ENCODE measurements at regions not wholly inside any gene's neighbourhood (a gene's known extent, or its start where the extent isn't known, plus 50 kb on each side); places are given as distances from the start of the nearest gene placed in this dataset.

GRCh38 chr3:134302674-134303073 is 52.0 kb upstream of the RYK start:
- ATAC-seq (replicated peaks) (no peak), DNase-seq (no peak)
- H3K36me3 Mint-ChIP-seq, result no peaks in the 10 kb centered on the region
- peaks cover 37 to 44% of the 10 kb centered on the region in 2 donors for H3K27me3 Mint-ChIP-seq
- H3K9me3 Mint-ChIP-seq, result no peaks in the 10 kb centered on the region
- no peaks in the 10 kb centered on the region for H3K4me1 Mint-ChIP-seq
- H3K27ac Mint-ChIP-seq, result no peak overlapping the region
- H3K4me3 Mint-ChIP-seq, result no peak overlapping the region

- Mint-ChIP-seq H3K4me3 (no peak overlapping the region), H3K4me1 (no peaks in the 10 kb centered on the region), H3K9me3 (peaks cover 0 to 1% of the 10 kb centered on the region in 2 donors), H3K36me3 (no peaks in the 10 kb centered on the region), H3K27me3 (peaks cover 28 to 33% of the 10 kb centered on the region in 2 donors), H3K27ac (no peak overlapping the region)
- DNase-seq (no peak), ATAC-seq (replicated peaks) (peak in 1 of 2 donors; percentile 56)
These were observed 49.9 kb upstream of the RYK start for GRCh38 chr3:134300520-134300919.
